H1 (cell line): ENCODE measurements at regions not wholly inside any gene's neighbourhood (a gene's known extent, or its start where the extent isn't known, plus 50 kb on each side); places are given as distances from the start of the nearest gene placed in this dataset.

ENCODE experiments used
- CHD7 ChIP-seq: fragments of 300-600 bp; sonication (generic); IDR thresholded peaks from 2 replicates; pipeline ENCODE4 v1.7.1; 2012; ENCODE audit warnings: low read length, moderate library complexity, mild to moderate bottlenecking, inconsistent platforms; ENCODE audit not compliant: insufficient replicate concordance

DNA sequence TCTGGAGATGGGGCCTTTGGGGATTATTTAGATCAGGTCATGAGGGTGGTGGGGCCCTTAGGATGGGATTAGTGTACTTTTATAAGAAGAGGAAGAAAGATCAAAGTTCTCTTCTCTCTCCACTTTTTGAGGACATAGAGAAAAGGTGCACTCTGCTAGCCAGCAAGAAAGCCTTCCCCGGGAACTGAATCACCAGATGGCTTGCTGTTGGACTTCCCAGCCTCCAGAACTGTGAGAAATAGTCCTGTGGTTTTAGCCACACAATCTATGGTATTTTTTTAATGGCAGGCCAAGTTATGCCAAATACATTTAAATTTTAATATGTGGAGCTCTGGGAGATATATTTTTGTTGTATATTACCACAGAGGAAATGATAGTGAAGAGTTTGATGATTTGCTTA, 385.8 kb downstream of the KLF12 start (continued):
- no peak for TF ChIP-seq CHD7
